Heart left ventricle (tissue), 13 donors: ENCODE measurements at regions not wholly inside any gene's neighbourhood (a gene's known extent, or its start where the extent isn't known, plus 50 kb on each side); places are given as distances from the start of the nearest gene placed in this dataset.

Experiments
- POLR2A ChIP-seq, 2 donors: fragments of 450-650 bp; IDR thresholded peaks; one replicate each; pipeline ENCODE4 v1.6.1; 2017; ENCODE audit warnings: antibody characterized with exemption in 2 of 2, mild to moderate bottlenecking in 2 of 2, moderate library complexity in 2 of 2
- TF ChIP-seq, protein P1 (sequence below), 12 donors: fragments of 200-600 bp; sonication (generic) in 4 of 12; IDR thresholded peaks; one replicate each; pipeline versions ENCODE4 v1.5.0 to v1.8.0; 2018 to 2022; ENCODE audit warnings: antibody characterized with exemption in 12 of 12, mild to moderate bottlenecking in 5 of 12
- donor health status: ischemic (EF 13 %, LVEDD 7.1; RV severe dilation, severe dysfunction).
- donor health status: DM: no; HTN: yes; CAD: no.
- donor health status: DM: no; HTN: no; CAD: no.
- donor health status: ischemic (EF 25% LVEDD 6.9; RV normal size, moderate dysfunction).
- donor health status: ischemic (EF 25% LVEDD 5.7; RV mildly dilated, moderate dysfunction).
- donor health status: ischemic (EF 35%, LVEDD 5.7; RV mildly dilated, moderate dysfunction).
- donor health status: nonischemic (EF 11% LVEDD 7.7; RV severe dilation, severe dysfunction).
- donor health status: DM: yes; HTN: yes; CAD: no.
- donor health status: PGD.
- donor health status: ischemic (EF 29% LVEDD 5.4; RV normal size, mild dysfunction).
- donor health status: nonischemic (EF 23%, LVEDD 6.1; RV moderate dilation, normal function).

DNA sequence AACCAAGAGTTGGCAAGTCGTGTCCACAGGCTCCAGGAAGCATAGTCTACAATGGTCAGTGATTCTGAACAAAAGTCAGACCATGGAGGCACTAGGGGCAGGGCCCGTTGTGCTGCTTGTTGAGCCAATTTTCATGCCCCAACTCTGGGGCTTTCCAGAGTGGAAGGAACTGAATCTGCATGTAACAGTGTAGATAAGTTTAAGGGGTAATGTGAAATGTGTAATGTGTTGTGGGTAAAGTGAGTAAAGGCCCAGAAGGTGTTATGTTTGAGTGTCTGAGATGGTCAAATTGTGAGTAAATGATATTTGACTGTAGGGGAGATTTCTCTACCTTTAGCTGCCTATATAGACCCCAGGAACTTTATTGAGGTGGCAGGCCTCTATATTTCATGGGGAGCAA is 1336.5 kb upstream of the SLC39A10 start:
- TF ChIP-seq, protein P1, sequence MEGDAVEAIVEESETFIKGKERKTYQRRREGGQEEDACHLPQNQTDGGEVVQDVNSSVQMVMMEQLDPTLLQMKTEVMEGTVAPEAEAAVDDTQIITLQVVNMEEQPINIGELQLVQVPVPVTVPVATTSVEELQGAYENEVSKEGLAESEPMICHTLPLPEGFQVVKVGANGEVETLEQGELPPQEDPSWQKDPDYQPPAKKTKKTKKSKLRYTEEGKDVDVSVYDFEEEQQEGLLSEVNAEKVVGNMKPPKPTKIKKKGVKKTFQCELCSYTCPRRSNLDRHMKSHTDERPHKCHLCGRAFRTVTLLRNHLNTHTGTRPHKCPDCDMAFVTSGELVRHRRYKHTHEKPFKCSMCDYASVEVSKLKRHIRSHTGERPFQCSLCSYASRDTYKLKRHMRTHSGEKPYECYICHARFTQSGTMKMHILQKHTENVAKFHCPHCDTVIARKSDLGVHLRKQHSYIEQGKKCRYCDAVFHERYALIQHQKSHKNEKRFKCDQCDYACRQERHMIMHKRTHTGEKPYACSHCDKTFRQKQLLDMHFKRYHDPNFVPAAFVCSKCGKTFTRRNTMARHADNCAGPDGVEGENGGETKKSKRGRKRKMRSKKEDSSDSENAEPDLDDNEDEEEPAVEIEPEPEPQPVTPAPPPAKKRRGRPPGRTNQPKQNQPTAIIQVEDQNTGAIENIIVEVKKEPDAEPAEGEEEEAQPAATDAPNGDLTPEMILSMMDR (IDR thresholded peaks at IDR 0.05) = no peak
- TF ChIP-seq POLR2A (IDR thresholded peaks at IDR 0.05) = no peak
